Thoracic aorta (tissue), 2 donors: ENCODE measurements at regions not wholly inside any gene's neighbourhood (a gene's known extent, or its start where the extent isn't known, plus 50 kb on each side); places are given as distances from the start of the nearest gene placed in this dataset.

ENCODE experiments used
- ATAC-seq: fragments of 150-250 bp; one replicate; pipeline ENCODE4 v1.8.0; 2017; ENCODE audit warnings: low read depth; ENCODE audit not compliant: insufficient number of reproducible peaks, low FRiP score
- DNase-seq: peaks from one replicate; pipeline ENCODE4 v3.0.0-alpha.2; 2020; ENCODE audit warnings: low spot score
- H3K27ac ChIP-seq, 2 donors: fragments of 200-600 bp; sonication (generic); 1 replicate in 1 of 2; 2 replicates in 1 of 2; pipeline ENCODE4 v1.5.1; 2016; ENCODE audit warnings: mild to moderate bottlenecking in 2 of 2, moderate library complexity in 2 of 2
- H3K27me3 ChIP-seq: fragments of 200-600 bp; sonication (generic); replicated peaks from 2 replicates; pipeline ENCODE4 v1.6.0; 2016; ENCODE audit warnings: mild to moderate bottlenecking; ENCODE audit not compliant: insufficient read depth
- H3K36me3 ChIP-seq: fragments of 200-600 bp; sonication (generic); one replicate; pipeline ENCODE4 v1.5.1; 2016
- H3K4me1 ChIP-seq, 2 donors: fragments of 200-600 bp; sonication (generic); 1 replicate in 1 of 2; 2 replicates in 1 of 2; pipeline versions ENCODE4 v1.5.1 to v1.6.0; 2016; ENCODE audit warnings: low read depth in 2 of 2, mild to moderate bottlenecking in 1 of 2; ENCODE audit not compliant: control insufficient read depth in 1 of 2
- H3K4me3 ChIP-seq: fragments of 200-600 bp; sonication (generic); 2 replicates; pipeline ENCODE4 v1.5.1; 2016; ENCODE audit warnings: mild to moderate bottlenecking
- H3K9me3 ChIP-seq: fragments of 200-600 bp; sonication (generic); 2 replicates; pipeline ENCODE4 v1.5.1; 2016
- TF ChIP-seq, protein P1 (sequence below): fragments of 200-600 bp; sonication (generic); IDR thresholded peaks from one replicate; pipeline ENCODE4 v1.5.1; 2019; ENCODE audit warnings: antibody characterized with exemption

DNA sequence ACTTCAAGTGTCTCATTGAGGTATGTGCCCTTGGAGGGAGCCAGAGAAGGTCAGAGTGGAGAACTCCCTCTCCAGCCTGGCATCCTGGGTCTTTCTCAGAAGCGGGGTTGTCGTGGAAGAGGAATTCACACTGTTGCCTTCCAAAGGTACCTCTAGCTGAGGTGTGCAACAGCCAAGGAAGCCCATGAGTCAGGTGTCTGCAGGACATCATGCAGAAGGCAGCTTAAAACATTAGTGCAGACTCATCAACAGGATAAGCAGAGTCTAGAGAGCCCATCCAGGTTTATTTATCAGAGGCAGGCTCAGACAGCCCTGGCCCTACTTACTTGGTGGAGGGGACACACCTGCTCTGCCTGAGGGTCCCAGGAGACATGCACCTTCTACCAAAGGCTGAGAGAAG lies 95.6 kb upstream of the TPM1 start:
- ATAC-seq (no peak), DNase-seq (no peak)
- H3K27ac ChIP-seq: no peak overlapping the region
- TF ChIP-seq, protein P1, sequence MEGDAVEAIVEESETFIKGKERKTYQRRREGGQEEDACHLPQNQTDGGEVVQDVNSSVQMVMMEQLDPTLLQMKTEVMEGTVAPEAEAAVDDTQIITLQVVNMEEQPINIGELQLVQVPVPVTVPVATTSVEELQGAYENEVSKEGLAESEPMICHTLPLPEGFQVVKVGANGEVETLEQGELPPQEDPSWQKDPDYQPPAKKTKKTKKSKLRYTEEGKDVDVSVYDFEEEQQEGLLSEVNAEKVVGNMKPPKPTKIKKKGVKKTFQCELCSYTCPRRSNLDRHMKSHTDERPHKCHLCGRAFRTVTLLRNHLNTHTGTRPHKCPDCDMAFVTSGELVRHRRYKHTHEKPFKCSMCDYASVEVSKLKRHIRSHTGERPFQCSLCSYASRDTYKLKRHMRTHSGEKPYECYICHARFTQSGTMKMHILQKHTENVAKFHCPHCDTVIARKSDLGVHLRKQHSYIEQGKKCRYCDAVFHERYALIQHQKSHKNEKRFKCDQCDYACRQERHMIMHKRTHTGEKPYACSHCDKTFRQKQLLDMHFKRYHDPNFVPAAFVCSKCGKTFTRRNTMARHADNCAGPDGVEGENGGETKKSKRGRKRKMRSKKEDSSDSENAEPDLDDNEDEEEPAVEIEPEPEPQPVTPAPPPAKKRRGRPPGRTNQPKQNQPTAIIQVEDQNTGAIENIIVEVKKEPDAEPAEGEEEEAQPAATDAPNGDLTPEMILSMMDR: no peak
- no peaks in the 10 kb centered on the region for H3K36me3 ChIP-seq
- H3K4me3 ChIP-seq: no peak overlapping the region
- H3K27me3 ChIP-seq: no peaks in the 10 kb centered on the region
- H3K9me3 ChIP-seq: no peaks in the 10 kb centered on the region
- H3K4me1 ChIP-seq: peaks cover under 1 to 2% of the 10 kb centered on the region in 2 donors

DNA sequence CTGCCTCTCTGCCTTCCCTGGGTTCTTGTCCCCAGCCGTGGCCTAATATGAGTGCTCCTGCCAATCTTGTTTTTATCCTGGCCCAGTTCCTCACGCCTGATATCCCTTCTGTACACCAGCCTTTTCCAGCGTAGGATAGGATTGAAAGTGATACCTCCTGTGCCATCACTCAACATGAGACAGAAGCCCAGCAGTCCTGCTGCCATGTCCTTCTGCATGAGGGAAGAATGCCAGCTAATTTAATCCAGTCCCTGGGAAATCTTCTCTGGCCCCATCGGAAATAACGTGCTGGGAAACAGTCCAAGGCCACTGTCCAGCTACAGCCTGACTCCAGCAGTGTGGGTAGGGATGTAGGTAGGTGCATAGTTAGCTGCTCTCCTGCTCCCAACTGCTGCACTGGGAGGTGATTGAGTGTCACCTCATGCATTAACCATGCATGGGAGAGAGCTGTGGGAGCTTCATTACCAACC lies 92.0 kb upstream of the TPM1 start:
- H3K9me3 ChIP-seq: no peaks in the 10 kb centered on the region
- DNase-seq (no peak), ATAC-seq (no peak)
- H3K27me3 ChIP-seq: no peaks in the 10 kb centered on the region
- no peak overlapping the region for H3K4me3 ChIP-seq
- no peaks in the 10 kb centered on the region for H3K4me1 ChIP-seq
- H3K36me3 ChIP-seq: no peaks in the 10 kb centered on the region
- H3K27ac ChIP-seq: no peak overlapping the region
- TF ChIP-seq, protein P1: no peak

DNA sequence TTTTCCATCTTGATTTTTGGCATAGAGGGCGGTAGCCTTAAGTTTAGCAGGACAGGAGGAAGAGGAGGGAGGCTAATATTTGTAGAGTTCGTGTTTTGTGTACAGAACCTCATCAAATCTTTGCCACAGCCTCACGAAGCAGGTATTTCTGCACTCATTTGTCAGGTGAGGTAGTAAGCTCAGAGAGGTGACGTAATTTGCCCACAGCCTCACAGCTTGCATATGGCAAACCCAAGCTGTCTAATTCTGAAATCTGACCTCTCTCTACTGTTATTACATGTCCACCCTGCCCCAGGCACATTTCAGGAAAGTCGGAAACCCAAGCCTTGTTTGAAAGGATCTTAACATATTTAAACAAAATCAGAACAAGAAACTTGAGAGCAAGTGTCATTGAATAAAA lies 91.1 kb upstream of the TPM1 start:
- Histone ChIP-seq H3K27me3 (no peaks in the 10 kb centered on the region), H3K27ac (no peak overlapping the region), H3K36me3 (no peaks in the 10 kb centered on the region), H3K4me1 (peaks cover 0 to under 1% of the 10 kb centered on the region in 2 donors), H3K9me3 (no peaks in the 10 kb centered on the region), H3K4me3 (no peak overlapping the region)
- TF ChIP-seq, protein P1: no peak
- no peak for ATAC-seq
- DNase-seq: no peak

DNA sequence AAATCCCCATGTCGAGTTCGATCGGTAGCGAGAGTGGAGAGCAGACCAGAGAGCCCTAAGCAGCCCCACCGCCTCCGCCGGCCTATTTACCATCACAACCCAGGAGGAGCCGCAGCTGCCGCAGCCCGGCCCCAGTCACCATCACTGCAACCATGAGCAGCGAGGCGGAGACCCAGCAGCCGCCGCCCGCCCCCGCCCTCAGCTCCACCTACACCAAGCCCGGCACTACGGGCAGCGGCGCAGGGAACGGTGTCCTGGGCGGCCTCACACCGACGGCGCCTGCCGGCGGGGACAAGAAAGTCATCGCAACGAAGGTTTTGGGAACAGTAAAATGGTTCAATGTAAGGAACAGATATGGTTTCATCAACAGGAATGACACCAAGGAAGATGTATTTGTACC lies 89.5 kb upstream of the TPM1 start:
- no peak for ATAC-seq
- Histone ChIP-seq H3K36me3 (no peaks in the 10 kb centered on the region), H3K4me3 (no peak overlapping the region), H3K9me3 (no peaks in the 10 kb centered on the region), H3K27me3 (no peaks in the 10 kb centered on the region), H3K4me1 (peaks cover 9 to 16% of the 10 kb centered on the region in 2 donors), H3K27ac (no peak overlapping the region)
- TF ChIP-seq, protein P1: no peak
- DNase-seq: no peak

DNA sequence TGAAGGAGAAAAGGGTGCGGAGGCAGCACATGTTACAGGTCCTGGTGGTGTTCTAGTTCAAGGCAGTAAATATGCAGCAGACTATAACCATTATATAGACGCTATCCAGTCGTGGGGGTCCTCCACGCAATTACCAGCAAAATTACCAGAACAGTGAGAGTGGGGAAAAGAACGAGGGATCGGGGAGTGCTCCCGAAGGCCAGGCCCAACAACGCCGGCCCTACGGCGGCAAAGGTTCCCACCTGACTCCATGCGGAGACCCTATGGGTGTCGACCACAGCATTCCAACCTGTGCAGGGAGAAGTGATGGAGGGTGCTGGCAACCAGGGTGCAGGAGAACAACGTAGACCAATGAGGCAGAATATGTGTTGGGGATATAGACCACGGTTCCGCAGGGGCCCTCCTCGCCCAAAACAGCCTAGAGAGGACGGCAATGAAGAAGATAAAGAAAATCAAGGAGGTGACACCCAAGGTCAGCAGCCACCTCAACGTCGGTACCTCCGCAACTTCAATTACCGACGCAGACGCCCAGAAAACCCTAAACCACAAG lies 89.0 kb upstream of the TPM1 start:
- Histone ChIP-seq H3K4me3 (no peak overlapping the region), H3K4me1 (peaks cover 9 to 22% of the 10 kb centered on the region in 2 donors), H3K27ac (no peak overlapping the region), H3K36me3 (no peaks in the 10 kb centered on the region), H3K27me3 (no peaks in the 10 kb centered on the region), H3K9me3 (no peaks in the 10 kb centered on the region)
- TF ChIP-seq, protein P1: no peak
- DNase-seq (no peak), ATAC-seq (no peak)
